ENCODE measurements at regions not wholly inside any gene's neighbourhood (a gene's known extent, or its start where the extent isn't known, plus 50 kb on each side); places are given as distances from the start of the nearest gene placed in this dataset.

DNA sequence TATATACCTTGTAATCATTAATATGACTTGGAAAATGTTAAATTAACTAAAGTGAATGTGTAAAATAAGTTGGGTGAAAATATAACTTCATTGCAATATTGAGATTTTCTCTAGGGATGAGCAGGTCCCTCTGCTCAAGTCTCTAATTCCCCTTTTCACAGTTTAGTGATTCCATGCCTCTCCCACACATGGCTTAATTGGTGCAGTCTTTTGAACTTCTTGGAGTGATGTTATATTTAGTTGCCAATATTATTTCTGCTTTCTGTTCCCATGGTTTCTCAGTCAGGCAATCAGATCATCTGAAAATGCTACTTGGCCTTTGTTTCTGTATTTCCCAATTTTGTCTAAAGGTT lies 233.7 kb upstream of the SPOPL start:
- TF ChIP-seq, protein P1, sequence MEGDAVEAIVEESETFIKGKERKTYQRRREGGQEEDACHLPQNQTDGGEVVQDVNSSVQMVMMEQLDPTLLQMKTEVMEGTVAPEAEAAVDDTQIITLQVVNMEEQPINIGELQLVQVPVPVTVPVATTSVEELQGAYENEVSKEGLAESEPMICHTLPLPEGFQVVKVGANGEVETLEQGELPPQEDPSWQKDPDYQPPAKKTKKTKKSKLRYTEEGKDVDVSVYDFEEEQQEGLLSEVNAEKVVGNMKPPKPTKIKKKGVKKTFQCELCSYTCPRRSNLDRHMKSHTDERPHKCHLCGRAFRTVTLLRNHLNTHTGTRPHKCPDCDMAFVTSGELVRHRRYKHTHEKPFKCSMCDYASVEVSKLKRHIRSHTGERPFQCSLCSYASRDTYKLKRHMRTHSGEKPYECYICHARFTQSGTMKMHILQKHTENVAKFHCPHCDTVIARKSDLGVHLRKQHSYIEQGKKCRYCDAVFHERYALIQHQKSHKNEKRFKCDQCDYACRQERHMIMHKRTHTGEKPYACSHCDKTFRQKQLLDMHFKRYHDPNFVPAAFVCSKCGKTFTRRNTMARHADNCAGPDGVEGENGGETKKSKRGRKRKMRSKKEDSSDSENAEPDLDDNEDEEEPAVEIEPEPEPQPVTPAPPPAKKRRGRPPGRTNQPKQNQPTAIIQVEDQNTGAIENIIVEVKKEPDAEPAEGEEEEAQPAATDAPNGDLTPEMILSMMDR (IDR thresholded peaks at IDR 0.05; ENCODE audit: low read depth, low read length) = no peak
- TF ChIP-seq, protein P2, sequence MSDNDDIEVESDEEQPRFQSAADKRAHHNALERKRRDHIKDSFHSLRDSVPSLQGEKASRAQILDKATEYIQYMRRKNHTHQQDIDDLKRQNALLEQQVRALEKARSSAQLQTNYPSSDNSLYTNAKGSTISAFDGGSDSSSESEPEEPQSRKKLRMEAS (IDR thresholded peaks at IDR 0.05; ENCODE audit: low read depth, low read length) = no peak
